ENCODE measurements at regions not wholly inside any gene's neighbourhood (a gene's known extent, or its start where the extent isn't known, plus 50 kb on each side); places are given as distances from the start of the nearest gene placed in this dataset.

DNA sequence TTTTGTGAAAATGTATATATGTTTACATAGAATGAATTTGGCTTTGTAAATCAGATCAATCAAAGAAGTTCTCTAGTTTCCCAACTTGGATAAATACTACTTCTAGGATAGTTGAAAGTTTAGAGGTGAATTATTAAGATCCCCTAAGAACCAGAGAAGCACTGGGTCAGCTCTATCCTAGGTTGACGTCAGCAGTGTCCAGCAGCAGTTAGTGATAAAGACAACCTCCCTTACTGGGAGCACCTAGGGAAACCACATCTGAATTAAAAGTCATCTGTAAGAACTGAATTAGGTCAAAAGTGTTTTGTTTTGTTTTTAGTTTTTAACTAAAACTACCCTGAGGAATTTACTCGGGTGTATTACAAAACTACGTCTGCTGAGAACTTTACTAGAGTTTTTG lies 178.0 kb downstream of the POLR1F start:
- H3K4me1 ChIP-seq (ENCODE audit: insufficient read depth) = no peaks in the 10 kb centered on the region
- Mint-ChIP-seq H3K27me3 (ENCODE audit: insufficient read depth, low read depth, poor library complexity) (no peaks in the 10 kb centered on the region), H3K36me3 (ENCODE audit: low read depth) (no peaks in the 10 kb centered on the region), H3K9me3 (no peaks in the 10 kb centered on the region), H3K27ac (no peak overlapping the region), H3K4me3 (no peak overlapping the region), H3K4me1 (no peaks in the 10 kb centered on the region)
- H4K20me1 ChIP-seq (replicated peaks; ENCODE audit: insufficient read depth) = no peaks in the 10 kb centered on the region
- H3K27me3 ChIP-seq (ENCODE audit: insufficient read depth) = no peaks in the 10 kb centered on the region
- no peak for ATAC-seq
- H3K36me3 ChIP-seq (ENCODE audit: insufficient read depth) = no peaks in the 10 kb centered on the region
- H3K4me2 ChIP-seq = no peak overlapping the region
- H3K79me2 ChIP-seq (replicated peaks; ENCODE audit: insufficient read depth) = no peaks in the 10 kb centered on the region
- no peak for DNase-seq (ENCODE audit: low spot score)
- TF ChIP-seq STAT1 (IDR thresholded peaks at IDR 0.05; ENCODE audit: unreplicated experiment) (no peak), POLR2AphosphoS5 (IDR thresholded peaks at IDR 0.05; ENCODE audit: low read depth) (no peak), CREB1 (CRISPR knock-in tag; IDR thresholded peaks at IDR 0.05; ENCODE audit: low read depth) (no peak), NANOG (IDR thresholded peaks at IDR 0.05; ENCODE audit: borderline replicate concordance) (no peak), EZH2 (IDR thresholded peaks at IDR 0.05; ENCODE audit: low read depth, unreplicated experiment) (no peak), ZNF331 (CRISPR knock-in tag; IDR thresholded peaks at IDR 0.05; ENCODE audit: low read depth) (no peak), JUNB (IDR thresholded peaks at IDR 0.05; ENCODE audit: unreplicated experiment) (no peak), EZH2phosphoT487 (IDR thresholded peaks at IDR 0.05; ENCODE audit: unreplicated experiment) (no peak), ZNF114 (CRISPR knock-in tag; IDR thresholded peaks at IDR 0.05) (no peak)
- TF ChIP-seq, protein P1, sequence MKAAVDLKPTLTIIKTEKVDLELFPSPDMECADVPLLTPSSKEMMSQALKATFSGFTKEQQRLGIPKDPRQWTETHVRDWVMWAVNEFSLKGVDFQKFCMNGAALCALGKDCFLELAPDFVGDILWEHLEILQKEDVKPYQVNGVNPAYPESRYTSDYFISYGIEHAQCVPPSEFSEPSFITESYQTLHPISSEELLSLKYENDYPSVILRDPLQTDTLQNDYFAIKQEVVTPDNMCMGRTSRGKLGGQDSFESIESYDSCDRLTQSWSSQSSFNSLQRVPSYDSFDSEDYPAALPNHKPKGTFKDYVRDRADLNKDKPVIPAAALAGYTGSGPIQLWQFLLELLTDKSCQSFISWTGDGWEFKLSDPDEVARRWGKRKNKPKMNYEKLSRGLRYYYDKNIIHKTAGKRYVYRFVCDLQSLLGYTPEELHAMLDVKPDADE (IDR thresholded peaks at IDR 0.05) = no peak
- TF ChIP-seq, protein P2, sequence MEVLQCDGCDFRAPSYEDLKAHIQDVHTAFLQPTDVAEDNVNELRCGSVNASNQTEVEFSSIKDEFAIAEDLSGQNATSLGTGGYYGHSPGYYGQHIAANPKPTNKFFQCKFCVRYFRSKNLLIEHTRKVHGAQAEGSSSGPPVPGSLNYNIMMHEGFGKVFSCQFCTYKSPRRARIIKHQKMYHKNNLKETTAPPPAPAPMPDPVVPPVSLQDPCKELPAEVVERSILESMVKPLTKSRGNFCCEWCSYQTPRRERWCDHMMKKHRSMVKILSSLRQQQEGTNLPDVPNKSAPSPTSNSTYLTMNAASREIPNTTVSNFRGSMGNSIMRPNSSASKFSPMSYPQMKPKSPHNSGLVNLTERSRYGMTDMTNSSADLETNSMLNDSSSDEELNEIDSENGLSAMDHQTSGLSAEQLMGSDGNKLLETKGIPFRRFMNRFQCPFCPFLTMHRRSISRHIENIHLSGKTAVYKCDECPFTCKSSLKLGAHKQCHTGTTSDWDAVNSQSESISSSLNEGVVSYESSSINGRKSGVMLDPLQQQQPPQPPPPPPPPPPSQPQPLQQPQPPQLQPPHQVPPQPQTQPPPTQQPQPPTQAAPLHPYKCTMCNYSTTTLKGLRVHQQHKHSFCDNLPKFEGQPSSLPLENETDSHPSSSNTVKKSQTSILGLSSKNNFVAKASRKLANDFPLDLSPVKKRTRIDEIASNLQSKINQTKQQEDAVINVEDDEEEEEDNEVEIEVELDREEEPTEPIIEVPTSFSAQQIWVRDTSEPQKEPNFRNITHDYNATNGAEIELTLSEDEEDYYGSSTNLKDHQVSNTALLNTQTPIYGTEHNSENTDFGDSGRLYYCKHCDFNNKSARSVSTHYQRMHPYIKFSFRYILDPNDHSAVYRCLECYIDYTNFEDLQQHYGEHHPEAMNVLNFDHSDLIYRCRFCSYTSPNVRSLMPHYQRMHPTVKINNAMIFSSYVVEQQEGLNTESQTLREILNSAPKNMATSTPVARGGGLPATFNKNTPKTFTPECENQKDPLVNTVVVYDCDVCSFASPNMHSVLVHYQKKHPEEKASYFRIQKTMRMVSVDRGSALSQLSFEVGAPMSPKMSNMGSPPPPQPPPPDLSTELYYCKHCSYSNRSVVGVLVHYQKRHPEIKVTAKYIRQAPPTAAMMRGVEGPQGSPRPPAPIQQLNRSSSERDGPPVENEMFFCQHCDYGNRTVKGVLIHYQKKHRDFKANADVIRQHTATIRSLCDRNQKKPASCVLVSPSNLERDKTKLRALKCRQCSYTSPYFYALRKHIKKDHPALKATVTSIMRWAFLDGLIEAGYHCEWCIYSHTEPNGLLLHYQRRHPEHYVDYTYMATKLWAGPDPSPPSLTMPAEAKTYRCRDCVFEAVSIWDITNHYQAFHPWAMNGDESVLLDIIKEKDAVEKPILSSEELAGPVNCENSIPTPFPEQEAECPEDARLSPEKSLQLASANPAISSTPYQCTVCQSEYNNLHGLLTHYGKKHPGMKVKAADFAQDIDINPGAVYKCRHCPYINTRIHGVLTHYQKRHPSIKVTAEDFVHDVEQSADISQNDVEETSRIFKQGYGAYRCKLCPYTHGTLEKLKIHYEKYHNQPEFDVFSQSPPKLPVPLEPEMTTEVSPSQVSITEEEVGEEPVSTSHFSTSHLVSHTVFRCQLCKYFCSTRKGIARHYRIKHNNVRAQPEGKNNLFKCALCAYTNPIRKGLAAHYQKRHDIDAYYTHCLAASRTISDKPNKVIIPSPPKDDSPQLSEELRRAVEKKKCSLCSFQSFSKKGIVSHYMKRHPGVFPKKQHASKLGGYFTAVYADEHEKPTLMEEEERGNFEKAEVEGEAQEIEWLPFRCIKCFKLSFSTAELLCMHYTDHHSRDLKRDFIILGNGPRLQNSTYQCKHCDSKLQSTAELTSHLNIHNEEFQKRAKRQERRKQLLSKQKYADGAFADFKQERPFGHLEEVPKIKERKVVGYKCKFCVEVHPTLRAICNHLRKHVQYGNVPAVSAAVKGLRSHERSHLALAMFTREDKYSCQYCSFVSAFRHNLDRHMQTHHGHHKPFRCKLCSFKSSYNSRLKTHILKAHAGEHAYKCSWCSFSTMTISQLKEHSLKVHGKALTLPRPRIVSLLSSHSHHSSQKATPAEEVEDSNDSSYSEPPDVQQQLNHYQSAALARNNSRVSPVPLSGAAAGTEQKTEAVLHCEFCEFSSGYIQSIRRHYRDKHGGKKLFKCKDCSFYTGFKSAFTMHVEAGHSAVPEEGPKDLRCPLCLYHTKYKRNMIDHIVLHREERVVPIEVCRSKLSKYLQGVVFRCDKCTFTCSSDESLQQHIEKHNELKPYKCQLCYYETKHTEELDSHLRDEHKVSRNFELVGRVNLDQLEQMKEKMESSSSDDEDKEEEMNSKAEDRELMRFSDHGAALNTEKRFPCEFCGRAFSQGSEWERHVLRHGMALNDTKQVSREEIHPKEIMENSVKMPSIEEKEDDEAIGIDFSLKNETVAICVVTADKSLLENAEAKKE (CRISPR knock-in tag; IDR thresholded peaks at IDR 0.05) = no peak
- TF ChIP-seq, protein P3, sequence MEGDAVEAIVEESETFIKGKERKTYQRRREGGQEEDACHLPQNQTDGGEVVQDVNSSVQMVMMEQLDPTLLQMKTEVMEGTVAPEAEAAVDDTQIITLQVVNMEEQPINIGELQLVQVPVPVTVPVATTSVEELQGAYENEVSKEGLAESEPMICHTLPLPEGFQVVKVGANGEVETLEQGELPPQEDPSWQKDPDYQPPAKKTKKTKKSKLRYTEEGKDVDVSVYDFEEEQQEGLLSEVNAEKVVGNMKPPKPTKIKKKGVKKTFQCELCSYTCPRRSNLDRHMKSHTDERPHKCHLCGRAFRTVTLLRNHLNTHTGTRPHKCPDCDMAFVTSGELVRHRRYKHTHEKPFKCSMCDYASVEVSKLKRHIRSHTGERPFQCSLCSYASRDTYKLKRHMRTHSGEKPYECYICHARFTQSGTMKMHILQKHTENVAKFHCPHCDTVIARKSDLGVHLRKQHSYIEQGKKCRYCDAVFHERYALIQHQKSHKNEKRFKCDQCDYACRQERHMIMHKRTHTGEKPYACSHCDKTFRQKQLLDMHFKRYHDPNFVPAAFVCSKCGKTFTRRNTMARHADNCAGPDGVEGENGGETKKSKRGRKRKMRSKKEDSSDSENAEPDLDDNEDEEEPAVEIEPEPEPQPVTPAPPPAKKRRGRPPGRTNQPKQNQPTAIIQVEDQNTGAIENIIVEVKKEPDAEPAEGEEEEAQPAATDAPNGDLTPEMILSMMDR (conservative IDR thresholded peaks at IDR 0.05; ENCODE audit: low read depth in 2 of 2) = no peak
- TF ChIP-seq, protein P4, sequence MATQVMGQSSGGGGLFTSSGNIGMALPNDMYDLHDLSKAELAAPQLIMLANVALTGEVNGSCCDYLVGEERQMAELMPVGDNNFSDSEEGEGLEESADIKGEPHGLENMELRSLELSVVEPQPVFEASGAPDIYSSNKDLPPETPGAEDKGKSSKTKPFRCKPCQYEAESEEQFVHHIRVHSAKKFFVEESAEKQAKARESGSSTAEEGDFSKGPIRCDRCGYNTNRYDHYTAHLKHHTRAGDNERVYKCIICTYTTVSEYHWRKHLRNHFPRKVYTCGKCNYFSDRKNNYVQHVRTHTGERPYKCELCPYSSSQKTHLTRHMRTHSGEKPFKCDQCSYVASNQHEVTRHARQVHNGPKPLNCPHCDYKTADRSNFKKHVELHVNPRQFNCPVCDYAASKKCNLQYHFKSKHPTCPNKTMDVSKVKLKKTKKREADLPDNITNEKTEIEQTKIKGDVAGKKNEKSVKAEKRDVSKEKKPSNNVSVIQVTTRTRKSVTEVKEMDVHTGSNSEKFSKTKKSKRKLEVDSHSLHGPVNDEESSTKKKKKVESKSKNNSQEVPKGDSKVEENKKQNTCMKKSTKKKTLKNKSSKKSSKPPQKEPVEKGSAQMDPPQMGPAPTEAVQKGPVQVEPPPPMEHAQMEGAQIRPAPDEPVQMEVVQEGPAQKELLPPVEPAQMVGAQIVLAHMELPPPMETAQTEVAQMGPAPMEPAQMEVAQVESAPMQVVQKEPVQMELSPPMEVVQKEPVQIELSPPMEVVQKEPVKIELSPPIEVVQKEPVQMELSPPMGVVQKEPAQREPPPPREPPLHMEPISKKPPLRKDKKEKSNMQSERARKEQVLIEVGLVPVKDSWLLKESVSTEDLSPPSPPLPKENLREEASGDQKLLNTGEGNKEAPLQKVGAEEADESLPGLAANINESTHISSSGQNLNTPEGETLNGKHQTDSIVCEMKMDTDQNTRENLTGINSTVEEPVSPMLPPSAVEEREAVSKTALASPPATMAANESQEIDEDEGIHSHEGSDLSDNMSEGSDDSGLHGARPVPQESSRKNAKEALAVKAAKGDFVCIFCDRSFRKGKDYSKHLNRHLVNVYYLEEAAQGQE (IDR thresholded peaks at IDR 0.05; ENCODE audit: unreplicated experiment) = no peak
- no peaks in the 10 kb centered on the region; the same call in 1 of the 2 replicates for H3K9me2 ChIP-seq (ENCODE audit: insufficient read depth)
- H2AFZ ChIP-seq = no peak overlapping the region
- H3K4me3 ChIP-seq = no peak overlapping the region
- H3K27ac ChIP-seq (ENCODE audit: low read depth) = no peak overlapping the region
- no peaks in the 10 kb centered on the region for H3F3A ChIP-seq (replicated peaks; ENCODE audit: low read depth)
